UCSD-AML1 (cell line): ENCODE measurements at regions not wholly inside any gene's neighbourhood (a gene's known extent, or its start where the extent isn't known, plus 50 kb on each side); places are given as distances from the start of the nearest gene placed in this dataset.
"Not testable (repeated sequence)": the region's sequence is repeated elsewhere in the genome, so short reads cannot be mapped to it uniquely, and the experiment has no call there.

ENCODE experiments used
- DNase-seq: peaks from one replicate; lab custom pipeline; 2025; ENCODE audit not compliant: unreplicated experiment; lab: John Stamatoyannopoulos, UW

GRCh38 chr12:87021400-87021799 is 765.2 kb upstream of the MGAT4C start:
- DNase-seq, result no peak

DNA sequence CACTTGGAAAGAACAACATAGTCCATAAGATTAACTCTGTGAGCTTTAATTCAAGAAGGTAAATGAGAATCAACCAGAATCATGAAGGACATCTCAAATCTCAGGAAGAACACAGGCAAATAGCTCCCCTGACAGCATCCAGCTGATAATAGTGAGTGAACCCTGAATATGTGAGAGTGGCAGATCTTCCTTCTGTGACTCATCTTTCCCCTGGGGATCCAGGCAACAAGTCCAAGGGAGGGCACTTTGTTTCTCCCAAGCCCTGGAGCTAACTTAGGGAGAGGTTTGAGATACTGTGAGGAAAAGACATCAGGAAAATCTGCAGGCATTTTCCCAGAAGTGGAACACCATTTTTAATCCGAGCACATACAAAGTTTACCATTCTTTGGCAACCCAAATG is 763.9 kb upstream of the MGAT4C start:
- DNase-seq, result no peak

- no peak for DNase-seq
Observed at GRCh38 chr12:87015352-87015751, 759.2 kb upstream of the MGAT4C start.

GRCh38 chr12:87008785-87009384 is 752.7 kb upstream of the MGAT4C start:
- no peak for DNase-seq

DNA sequence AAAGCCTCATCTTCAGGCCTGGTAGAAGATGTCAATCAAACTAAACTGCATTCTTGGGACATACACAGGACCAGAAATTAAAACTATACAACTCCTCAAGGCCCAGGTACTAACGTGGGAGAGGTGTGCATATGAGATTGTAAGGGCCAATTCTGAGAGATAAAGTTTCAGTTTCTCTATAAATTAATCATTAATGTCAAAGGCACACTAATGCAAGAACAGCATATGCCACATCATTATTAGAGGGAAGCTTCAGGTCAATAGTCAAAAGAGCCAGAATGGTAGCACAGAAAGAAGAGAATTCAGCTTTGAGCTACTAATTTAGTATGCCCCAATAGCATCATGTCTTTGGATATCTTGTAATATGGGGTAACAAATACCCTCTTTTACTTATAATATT is 744.9 kb upstream of the MGAT4C start:
- no peak for DNase-seq

GRCh38 chr12:86985298-86985697 is 729.1 kb upstream of the MGAT4C start:
- DNase-seq, result no peak

DNA sequence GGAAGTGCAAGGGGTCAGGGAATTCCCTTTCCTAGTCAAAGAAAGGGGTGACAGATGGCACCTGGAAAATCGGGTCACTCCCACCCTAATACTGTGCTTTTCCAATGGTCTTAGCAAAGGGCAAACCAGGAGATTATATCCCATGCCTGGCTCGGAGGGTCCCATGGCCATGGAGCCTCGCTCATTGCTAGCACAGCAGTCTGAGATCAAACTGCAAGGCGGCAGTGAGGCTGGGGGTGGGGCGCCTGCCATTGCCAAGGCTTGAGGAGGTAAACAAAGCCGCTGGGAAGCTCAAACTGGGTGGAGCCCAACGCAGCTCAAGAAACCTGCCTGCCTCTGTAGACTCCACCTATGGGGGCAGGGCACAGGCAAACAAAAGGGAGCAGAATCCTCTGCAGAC is 714.4 kb upstream of the MGAT4C start:
- DNase-seq, result not testable (repeated sequence)

- DNase-seq, result no peak
Observed at GRCh38 chr12:86959766-86960458, 703.7 kb upstream of the MGAT4C start.

DNA sequence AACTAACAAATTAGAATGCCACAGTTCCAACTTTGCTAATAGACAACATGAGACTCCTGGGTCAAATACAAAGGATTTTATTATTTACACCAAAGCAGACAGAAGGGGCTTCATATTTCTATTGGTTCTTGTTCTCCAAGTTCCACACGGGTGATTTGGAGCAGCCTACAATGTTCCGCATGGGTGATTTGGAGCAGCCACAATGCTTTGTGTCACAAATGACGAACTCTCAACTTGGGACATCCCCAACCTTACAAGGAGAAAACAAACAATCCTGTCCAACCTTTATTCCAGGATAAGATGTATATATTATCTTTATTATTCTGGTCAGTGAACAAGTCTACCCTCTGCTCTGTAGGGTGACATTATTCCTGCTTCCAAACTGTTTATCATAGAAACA is 694.3 kb upstream of the MGAT4C start:
- DNase-seq, result no peak

- DNase-seq, result no peak
Observed at GRCh38 chr12:86950043-86950442, 693.9 kb upstream of the MGAT4C start.

DNA sequence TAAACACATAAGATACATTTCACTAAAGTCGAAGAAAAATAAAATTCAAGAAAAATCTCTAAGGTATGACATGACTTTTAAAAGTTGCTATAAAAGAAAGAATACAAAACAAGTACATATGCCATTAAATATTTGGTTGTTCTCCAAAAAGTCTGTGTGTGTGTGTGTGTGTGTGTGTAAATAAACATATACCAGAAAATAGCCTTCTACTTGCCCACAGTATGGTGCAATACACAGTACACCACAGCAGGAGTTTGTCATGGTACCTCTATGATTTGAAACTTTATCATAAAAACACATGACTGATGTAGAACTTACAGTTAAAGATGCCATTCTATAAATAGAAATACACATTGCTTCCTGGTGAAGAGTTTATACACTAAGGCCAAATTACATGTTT is 692.7 kb upstream of the MGAT4C start:
- no peak for DNase-seq

GRCh38 chr12:86945685-86946196 is 689.5 kb upstream of the MGAT4C start:
- DNase-seq, result no peak

DNA sequence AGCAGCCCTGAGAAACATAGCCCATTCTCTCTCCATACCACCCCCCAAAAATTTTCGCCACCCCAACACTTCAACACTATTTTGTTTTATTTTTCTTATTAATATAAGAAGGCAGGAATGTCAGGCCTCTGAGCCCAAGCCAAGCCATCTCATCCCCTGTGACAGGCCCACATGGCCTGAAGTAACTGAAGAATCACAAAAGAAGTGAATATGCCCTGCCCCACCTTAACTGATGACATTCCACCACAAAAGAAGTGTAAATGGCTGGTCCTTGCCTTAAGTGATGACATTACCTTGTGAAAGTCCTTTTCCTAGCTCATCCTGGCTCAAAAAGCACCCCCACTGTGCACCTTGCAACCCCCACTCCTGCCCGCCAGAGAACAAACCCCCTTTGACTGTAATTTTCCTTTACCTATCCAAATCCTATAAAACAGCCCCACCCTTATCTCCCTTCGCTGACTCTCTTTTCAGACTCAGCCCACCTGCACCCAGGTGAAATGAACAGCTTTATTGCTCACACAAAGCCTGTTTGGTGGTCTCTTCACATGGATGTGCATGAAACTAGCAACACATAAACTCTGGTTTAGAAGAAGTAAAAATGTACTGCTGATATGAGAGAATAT is 688.1 kb upstream of the MGAT4C start:
- DNase-seq, result not testable (repeated sequence)

GRCh38 chr12:86931714-86932113 is 675.5 kb upstream of the MGAT4C start:
- no peak for DNase-seq

GRCh38 chr12:86929962-86930361 is 673.8 kb upstream of the MGAT4C start:
- DNase-seq, result no peak

DNA sequence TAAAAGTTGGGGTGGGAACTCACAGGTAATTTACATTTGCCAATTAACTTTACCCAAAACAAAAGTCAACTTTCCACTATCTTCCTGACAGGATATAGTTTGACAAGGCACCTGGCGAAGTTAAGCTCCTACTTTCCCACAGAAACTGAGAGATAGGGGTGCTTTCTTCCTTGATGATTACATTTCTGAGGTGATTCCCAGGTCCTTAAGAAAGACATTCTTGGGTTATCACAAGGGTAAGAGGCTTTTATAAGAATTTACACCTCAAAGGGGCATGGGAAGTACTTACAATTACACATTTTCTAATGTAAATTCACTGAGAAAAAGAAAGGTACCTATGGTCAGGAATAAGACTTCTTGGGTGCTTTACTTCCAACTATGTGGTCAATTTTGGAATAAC is 660.9 kb upstream of the MGAT4C start:
- DNase-seq, result no peak

GRCh38 chr12:86914721-86915120 is 658.5 kb upstream of the MGAT4C start:
- no peak for DNase-seq

- DNase-seq, result no peak
Observed at GRCh38 chr12:86911973-86912372, 655.8 kb upstream of the MGAT4C start.

DNA sequence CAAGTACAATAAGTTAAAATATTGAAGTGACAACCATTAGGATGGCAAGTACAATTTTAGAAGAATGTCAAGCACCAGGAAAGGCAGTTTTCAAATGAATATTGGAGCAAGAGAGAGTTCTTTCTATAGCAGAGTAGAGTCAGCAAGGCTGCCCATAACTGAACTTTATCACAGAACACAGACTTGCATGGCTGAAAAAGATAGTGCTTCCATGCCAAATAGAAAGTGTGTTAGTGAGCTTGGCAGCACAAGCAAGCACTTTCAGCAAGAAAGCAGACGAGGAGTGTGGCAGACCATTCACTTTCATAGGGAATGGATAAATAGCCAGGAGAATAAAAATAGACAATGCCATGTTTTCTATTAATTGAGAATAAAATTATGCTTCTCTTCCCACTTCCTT is 647.0 kb upstream of the MGAT4C start:
- no peak for DNase-seq

DNA sequence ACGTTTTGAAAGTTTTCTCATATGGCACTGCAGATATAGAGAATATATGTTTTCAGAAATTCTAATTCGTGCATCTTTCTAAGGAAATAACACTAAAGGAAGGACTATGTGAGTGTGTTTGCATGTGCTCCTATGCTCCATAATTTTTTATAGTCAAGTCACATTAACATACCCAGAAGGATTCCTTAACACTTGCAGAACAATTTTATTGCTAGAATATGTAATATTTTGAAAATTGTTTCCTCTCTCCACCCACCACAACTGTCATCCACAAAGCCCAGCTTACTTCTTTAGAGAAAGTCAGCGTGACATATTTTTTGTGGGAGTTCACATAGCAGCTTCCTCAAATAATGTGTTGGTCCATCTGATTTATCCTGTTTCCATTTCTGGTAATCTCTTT is 604.6 kb upstream of the MGAT4C start:
- DNase-seq, result no peak

- no peak for DNase-seq
Observed at GRCh38 chr12:86852451-86852850, 596.3 kb upstream of the MGAT4C start.

DNA sequence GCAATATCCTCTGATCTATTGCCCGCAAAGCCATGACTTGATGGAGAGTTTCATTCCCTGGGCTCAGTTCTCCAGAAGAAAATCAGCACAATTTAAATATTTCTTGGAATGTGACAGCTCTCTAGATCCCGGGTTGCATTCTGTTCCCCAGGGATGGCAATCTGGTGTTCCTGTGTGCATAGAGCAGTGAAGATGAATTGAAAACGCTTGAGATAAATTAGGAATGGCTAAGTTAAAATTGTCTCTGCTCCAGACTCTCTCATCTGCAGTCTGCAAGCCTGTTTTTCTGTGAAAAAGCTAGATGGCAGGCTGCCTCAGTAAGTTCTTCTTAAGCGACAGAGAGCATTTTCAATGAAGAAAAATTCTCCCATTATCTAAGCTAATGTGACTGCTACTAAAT is 582.5 kb upstream of the MGAT4C start:
- no peak for DNase-seq
